WTC11 (cell line): ENCODE measurements at regions not wholly inside any gene's neighbourhood (a gene's known extent, or its start where the extent isn't known, plus 50 kb on each side); places are given as distances from the start of the nearest gene placed in this dataset.

Experiments used
- ATAC-seq: fragments of 200-7000 bp; cut with Tn5 transposase; 2 replicates; pipeline ENCODE4 v1.10.0; 2021; ENCODE audit warnings: mild to moderate bottlenecking, moderate library complexity
- CTCF ChIA-PET: fragments of 300-600 bp; sonication (Branson Sonifier 250); formaldehyde crosslinking; loops from one replicate; lab custom pipeline; 2021; ENCODE audit warnings: antibody characterized with exemption; lab: Charles Lee
- POLR2A ChIA-PET: fragments of 350-600 bp; sonication (Branson Sonifier 250); formaldehyde crosslinking; loops from one replicate; lab custom pipeline; 2021; ENCODE audit warnings: antibody characterized with exemption; lab: Charles Lee
- DNase-seq: peaks from one replicate; pipeline ENCODE4 v3.0.0; 2021; ENCODE audit warnings: low spot score
- H3K27ac Mint-ChIP-seq: 2 replicates; pipeline ENCODE4 v1.8.0; 2021; ENCODE audit warnings: mixed read lengths
- H3K27me3 Mint-ChIP-seq: 2 replicates; pipeline ENCODE4 v1.8.0; 2021; ENCODE audit warnings: low read depth, mild to moderate bottlenecking, moderate library complexity, mixed read lengths
- H3K36me3 Mint-ChIP-seq: 2 replicates; pipeline ENCODE4 v1.8.0; 2021; ENCODE audit warnings: mixed read lengths
- H3K4me1 Mint-ChIP-seq: 2 replicates; pipeline ENCODE4 v1.8.0; 2022; ENCODE audit warnings: mixed read lengths
- H3K4me3 Mint-ChIP-seq: 2 replicates; pipeline ENCODE4 v1.8.0; 2021; ENCODE audit warnings: mild to moderate bottlenecking, moderate library complexity, mixed read lengths
- H3K9me3 Mint-ChIP-seq: 2 replicates; pipeline ENCODE4 v1.8.0; 2021; ENCODE audit warnings: mixed read lengths
- CREB1 ChIP-seq: sonication (generic); formaldehyde crosslinking; IDR thresholded peaks from 2 replicates; pipeline ENCODE4 v1.8.0; 2023; ENCODE audit warnings: mild to moderate bottlenecking, missing genetic modification reagents
- ELF4 ChIP-seq: sonication (generic); formaldehyde crosslinking; IDR thresholded peaks from 2 replicates; pipeline ENCODE4 v1.8.1; 2022; ENCODE audit warnings: low read depth, mild to moderate bottlenecking, moderate library complexity, missing genetic modification reagents
- EMX1 ChIP-seq: fragments of 250-450 bp; sonication (Bioruptor Pico); IDR thresholded peaks from 2 replicates; pipeline ENCODE4 v1.8.0; 2021; ENCODE audit warnings: mild to moderate bottlenecking
- ESRRA ChIP-seq: sonication (generic); formaldehyde crosslinking; IDR thresholded peaks from 2 replicates; pipeline ENCODE4 v1.8.1; 2022; ENCODE audit warnings: mild to moderate bottlenecking, missing genetic modification reagents, borderline replicate concordance
- FOXP1 ChIP-seq: sonication (generic); formaldehyde crosslinking; IDR thresholded peaks from 2 replicates; pipeline ENCODE4 v1.8.0; 2022; ENCODE audit warnings: missing genetic modification reagents, mild to moderate bottlenecking, moderate library complexity, borderline replicate concordance
- HMGA2 ChIP-seq: fragments of 250-450 bp; sonication (Bioruptor Pico); IDR thresholded peaks from 2 replicates; pipeline ENCODE4 v1.4.0; 2021; ENCODE audit warnings: mild to moderate bottlenecking, moderate library complexity
- NR3C1 ChIP-seq: sonication (generic); formaldehyde crosslinking; conservative IDR thresholded peaks from 2 replicates; pipeline ENCODE4 v1.8.1; 2023; ENCODE audit warnings: low read depth, mild to moderate bottlenecking, missing genetic modification reagents
- SMAD4 ChIP-seq: sonication (generic); formaldehyde crosslinking; IDR thresholded peaks from 2 replicates; pipeline ENCODE4 v1.8.0; 2022; ENCODE audit warnings: mild to moderate bottlenecking, missing genetic modification reagents
- SOX15 ChIP-seq: fragments of 250-450 bp; sonication (Bioruptor Pico); IDR thresholded peaks from 2 replicates; pipeline ENCODE4 v1.9.0; 2021; ENCODE audit warnings: mild to moderate bottlenecking
- TCF7 ChIP-seq: sonication (generic); formaldehyde crosslinking; IDR thresholded peaks from 2 replicates; pipeline ENCODE4 v1.8.0; 2022; ENCODE audit warnings: mild to moderate bottlenecking, low read depth, missing genetic modification reagents, moderate library complexity
- ZNF232 ChIP-seq: sonication (generic); formaldehyde crosslinking; IDR thresholded peaks from 2 replicates; pipeline ENCODE4 v1.8.0; 2022; ENCODE audit warnings: mild to moderate bottlenecking, missing genetic modification reagents
- ZNF263 ChIP-seq: sonication (generic); formaldehyde crosslinking; IDR thresholded peaks from 2 replicates; pipeline ENCODE4 v1.8.1; 2022; ENCODE audit warnings: low read depth, mild to moderate bottlenecking, moderate library complexity, missing genetic modification reagents
- ZNF317 ChIP-seq: sonication (generic); formaldehyde crosslinking; IDR thresholded peaks from 2 replicates; pipeline ENCODE4 v1.8.1; 2023; ENCODE audit warnings: low read depth, mild to moderate bottlenecking, moderate library complexity, missing genetic modification reagents, borderline replicate concordance
- ZNF396 ChIP-seq: fragments of 250-450 bp; sonication (Bioruptor Pico); IDR thresholded peaks from 2 replicates; pipeline ENCODE4 v1.8.0; 2021; ENCODE audit warnings: mild to moderate bottlenecking, moderate library complexity, borderline replicate concordance
- ZNF423 ChIP-seq: fragments of 250-450 bp; sonication (Bioruptor Pico); IDR thresholded peaks from 2 replicates; pipeline ENCODE4 v2.1.2; 2022; ENCODE audit warnings: mild to moderate bottlenecking, moderate library complexity
- TF ChIP-seq, protein P1 (sequence below): sonication (generic); formaldehyde crosslinking; IDR thresholded peaks from 2 replicates; pipeline ENCODE4 v1.8.1; 2023; ENCODE audit warnings: mild to moderate bottlenecking, missing genetic modification reagents, borderline replicate concordance
- TF ChIP-seq, protein P2 (sequence below): fragments of 250-450 bp; sonication (Bioruptor Pico); IDR thresholded peaks from 2 replicates; pipeline ENCODE4 v1.8.0; 2021; ENCODE audit warnings: mild to moderate bottlenecking
- TF ChIP-seq, protein P3 (sequence below): fragments of 250-450 bp; sonication (Bioruptor Pico); IDR thresholded peaks from 2 replicates; pipeline ENCODE4 v2.1.2; 2022; ENCODE audit warnings: mild to moderate bottlenecking, moderate library complexity
- TF ChIP-seq, protein P4 (sequence below): fragments of 250-450 bp; sonication (Bioruptor Pico); IDR thresholded peaks from 2 replicates; pipeline ENCODE4 v1.9.0; 2021; ENCODE audit warnings: moderate library complexity, mild to moderate bottlenecking, inconsistent platforms, borderline replicate concordance
- TF ChIP-seq, protein P5 (sequence below): sonication (generic); formaldehyde crosslinking; IDR thresholded peaks from 2 replicates; pipeline ENCODE4 v1.8.0; 2022; ENCODE audit warnings: missing genetic modification reagents
- TF ChIP-seq, protein P6 (sequence below): fragments of 250-450 bp; sonication (Bioruptor Pico); IDR thresholded peaks from 2 replicates; pipeline ENCODE4 v1.9.0; 2021; ENCODE audit warnings: mild to moderate bottlenecking

DNA sequence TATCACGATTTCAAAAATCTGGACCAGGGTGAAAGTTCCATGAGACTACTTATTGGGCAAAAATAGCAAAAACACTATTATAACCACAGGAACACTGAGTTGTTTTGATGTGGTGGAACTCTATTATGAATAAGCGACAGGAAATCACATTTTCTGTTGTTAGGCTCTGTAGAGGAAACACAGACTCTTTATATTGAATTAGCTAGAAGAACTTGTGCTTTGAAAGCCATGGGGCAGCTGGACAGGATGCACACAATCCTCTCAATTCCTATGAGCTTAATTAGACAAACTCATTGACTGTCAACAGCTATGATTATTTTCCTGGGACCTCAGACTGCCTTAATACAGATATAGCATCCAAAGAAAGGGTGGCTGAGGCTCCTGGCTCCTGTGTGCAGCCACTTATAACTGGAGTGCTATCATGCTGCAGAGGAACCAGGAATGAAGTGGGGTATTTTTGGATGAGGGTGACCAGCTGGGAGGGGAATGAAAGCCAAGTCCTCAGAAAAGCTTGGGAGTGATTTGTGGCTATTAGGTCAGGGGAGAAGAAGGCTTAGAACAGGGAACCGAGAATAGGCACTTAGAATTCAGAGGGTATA lies 657.3 kb downstream of the TYW1 start (continued):
- TF ChIP-seq ZNF232 (no peak), HMGA2 (CRISPR knock-in tag) (no peak), ESRRA (CRISPR knock-in tag) (no peak), NR3C1 (CRISPR knock-in tag) (no peak), ZNF423 (CRISPR knock-in tag) (no peak), ZNF396 (CRISPR knock-in tag) (no peak), ZNF263 (CRISPR knock-in tag) (no peak), CREB1 (CRISPR knock-in tag) (no peak), TCF7 (no peak)
- TF ChIP-seq, protein P1, sequence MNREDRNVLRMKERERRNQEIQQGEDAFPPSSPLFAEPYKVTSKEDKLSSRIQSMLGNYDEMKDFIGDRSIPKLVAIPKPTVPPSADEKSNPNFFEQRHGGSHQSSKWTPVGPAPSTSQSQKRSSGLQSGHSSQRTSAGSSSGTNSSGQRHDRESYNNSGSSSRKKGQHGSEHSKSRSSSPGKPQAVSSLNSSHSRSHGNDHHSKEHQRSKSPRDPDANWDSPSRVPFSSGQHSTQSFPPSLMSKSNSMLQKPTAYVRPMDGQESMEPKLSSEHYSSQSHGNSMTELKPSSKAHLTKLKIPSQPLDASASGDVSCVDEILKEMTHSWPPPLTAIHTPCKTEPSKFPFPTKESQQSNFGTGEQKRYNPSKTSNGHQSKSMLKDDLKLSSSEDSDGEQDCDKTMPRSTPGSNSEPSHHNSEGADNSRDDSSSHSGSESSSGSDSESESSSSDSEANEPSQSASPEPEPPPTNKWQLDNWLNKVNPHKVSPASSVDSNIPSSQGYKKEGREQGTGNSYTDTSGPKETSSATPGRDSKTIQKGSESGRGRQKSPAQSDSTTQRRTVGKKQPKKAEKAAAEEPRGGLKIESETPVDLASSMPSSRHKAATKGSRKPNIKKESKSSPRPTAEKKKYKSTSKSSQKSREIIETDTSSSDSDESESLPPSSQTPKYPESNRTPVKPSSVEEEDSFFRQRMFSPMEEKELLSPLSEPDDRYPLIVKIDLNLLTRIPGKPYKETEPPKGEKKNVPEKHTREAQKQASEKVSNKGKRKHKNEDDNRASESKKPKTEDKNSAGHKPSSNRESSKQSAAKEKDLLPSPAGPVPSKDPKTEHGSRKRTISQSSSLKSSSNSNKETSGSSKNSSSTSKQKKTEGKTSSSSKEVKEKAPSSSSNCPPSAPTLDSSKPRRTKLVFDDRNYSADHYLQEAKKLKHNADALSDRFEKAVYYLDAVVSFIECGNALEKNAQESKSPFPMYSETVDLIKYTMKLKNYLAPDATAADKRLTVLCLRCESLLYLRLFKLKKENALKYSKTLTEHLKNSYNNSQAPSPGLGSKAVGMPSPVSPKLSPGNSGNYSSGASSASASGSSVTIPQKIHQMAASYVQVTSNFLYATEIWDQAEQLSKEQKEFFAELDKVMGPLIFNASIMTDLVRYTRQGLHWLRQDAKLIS (CRISPR knock-in tag), result no peak
- TF ChIP-seq, protein P2, sequence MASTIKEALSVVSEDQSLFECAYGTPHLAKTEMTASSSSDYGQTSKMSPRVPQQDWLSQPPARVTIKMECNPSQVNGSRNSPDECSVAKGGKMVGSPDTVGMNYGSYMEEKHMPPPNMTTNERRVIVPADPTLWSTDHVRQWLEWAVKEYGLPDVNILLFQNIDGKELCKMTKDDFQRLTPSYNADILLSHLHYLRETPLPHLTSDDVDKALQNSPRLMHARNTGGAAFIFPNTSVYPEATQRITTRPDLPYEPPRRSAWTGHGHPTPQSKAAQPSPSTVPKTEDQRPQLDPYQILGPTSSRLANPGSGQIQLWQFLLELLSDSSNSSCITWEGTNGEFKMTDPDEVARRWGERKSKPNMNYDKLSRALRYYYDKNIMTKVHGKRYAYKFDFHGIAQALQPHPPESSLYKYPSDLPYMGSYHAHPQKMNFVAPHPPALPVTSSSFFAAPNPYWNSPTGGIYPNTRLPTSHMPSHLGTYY (CRISPR knock-in tag), result no peak
- TF ChIP-seq, protein P3, sequence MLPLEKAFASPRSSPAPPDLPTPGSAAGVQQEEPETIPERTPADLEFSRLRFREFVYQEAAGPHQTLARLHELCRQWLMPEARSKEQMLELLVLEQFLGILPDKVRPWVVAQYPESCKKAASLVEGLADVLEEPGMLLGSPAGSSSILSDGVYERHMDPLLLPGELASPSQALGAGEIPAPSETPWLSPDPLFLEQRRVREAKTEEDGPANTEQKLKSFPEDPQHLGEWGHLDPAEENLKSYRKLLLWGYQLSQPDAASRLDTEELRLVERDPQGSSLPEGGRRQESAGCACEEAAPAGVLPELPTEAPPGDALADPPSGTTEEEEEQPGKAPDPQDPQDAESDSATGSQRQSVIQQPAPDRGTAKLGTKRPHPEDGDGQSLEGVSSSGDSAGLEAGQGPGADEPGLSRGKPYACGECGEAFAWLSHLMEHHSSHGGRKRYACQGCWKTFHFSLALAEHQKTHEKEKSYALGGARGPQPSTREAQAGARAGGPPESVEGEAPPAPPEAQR (CRISPR knock-in tag), result no peak

DNA sequence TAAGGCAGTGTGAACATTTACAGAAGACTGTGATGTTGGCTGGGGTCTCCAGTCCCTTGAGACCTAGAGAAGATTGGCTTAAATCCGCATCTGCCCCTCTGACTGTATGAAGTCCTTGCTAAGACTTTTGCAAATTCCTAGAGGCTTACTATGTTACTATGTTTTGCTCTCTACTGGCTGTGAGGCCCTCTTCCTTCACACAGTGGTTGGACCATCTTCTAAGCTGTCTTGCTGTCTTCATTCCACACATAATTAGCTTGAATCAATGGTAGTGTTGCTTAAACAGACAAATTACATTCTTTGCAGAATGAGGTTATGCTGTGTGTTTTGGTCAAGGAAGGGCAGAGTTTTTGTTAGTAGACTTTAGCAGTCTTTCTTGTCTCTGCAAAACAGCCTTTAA lies 658.0 kb downstream of the TYW1 start:
- Mint-ChIP-seq H3K27me3 (no peaks in the 10 kb centered on the region), H3K36me3 (no peaks in the 10 kb centered on the region), H3K27ac (no peak overlapping the region), H3K4me3 (no peak overlapping the region), H3K9me3 (peaks cover 15% of the 10 kb centered on the region), H3K4me1 (no peaks in the 10 kb centered on the region)
- CTCF ChIA-PET, result interaction anchor here (1.1 kb wide), 1 partner anchor 276 kb away, joined by 3 read pairs; no protein-coding TSS in a partner anchor
- POLR2A ChIA-PET, result interaction anchor here (1.1 kb wide), 1 partner anchor 73 kb away, joined by 3 read pairs; no protein-coding TSS in a partner anchor
- ATAC-seq (no peak), DNase-seq (no peak)
- TF ChIP-seq ELF4 (CRISPR knock-in tag), result no peak
- no peak for TF ChIP-seq EMX1 (CRISPR knock-in tag)
- TF ChIP-seq ZNF232, result no peak
- TF ChIP-seq SMAD4 (CRISPR knock-in tag), result no peak
- TF ChIP-seq SOX15, result no peak
- TF ChIP-seq, protein P3 (CRISPR knock-in tag), result no peak
- no peak for TF ChIP-seq FOXP1 (CRISPR knock-in tag)
- TF ChIP-seq, protein P4, sequence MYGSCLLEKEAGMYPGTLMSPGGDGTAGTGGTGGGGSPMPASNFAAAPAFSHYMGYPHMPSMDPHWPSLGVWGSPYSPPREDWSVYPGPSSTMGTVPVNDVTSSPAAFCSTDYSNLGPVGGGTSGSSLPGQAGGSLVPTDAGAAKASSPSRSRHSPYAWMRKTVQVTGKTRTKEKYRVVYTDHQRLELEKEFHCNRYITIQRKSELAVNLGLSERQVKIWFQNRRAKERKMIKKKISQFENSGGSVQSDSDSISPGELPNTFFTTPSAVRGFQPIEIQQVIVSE, result no peak
- no peak for TF ChIP-seq ZNF317 (CRISPR knock-in tag)
- TF ChIP-seq, protein P5, sequence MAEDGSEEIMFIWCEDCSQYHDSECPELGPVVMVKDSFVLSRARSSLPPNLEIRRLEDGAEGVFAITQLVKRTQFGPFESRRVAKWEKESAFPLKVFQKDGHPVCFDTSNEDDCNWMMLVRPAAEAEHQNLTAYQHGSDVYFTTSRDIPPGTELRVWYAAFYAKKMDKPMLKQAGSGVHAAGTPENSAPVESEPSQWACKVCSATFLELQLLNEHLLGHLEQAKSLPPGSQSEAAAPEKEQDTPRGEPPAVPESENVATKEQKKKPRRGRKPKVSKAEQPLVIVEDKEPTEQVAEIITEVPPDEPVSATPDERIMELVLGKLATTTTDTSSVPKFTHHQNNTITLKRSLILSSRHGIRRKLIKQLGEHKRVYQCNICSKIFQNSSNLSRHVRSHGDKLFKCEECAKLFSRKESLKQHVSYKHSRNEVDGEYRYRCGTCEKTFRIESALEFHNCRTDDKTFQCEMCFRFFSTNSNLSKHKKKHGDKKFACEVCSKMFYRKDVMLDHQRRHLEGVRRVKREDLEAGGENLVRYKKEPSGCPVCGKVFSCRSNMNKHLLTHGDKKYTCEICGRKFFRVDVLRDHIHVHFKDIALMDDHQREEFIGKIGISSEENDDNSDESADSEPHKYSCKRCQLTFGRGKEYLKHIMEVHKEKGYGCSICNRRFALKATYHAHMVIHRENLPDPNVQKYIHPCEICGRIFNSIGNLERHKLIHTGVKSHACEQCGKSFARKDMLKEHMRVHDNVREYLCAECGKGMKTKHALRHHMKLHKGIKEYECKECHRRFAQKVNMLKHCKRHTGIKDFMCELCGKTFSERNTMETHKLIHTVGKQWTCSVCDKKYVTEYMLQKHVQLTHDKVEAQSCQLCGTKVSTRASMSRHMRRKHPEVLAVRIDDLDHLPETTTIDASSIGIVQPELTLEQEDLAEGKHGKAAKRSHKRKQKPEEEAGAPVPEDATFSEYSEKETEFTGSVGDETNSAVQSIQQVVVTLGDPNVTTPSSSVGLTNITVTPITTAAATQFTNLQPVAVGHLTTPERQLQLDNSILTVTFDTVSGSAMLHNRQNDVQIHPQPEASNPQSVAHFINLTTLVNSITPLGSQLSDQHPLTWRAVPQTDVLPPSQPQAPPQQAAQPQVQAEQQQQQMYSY (CRISPR knock-in tag), result no peak
- TF ChIP-seq, protein P6, sequence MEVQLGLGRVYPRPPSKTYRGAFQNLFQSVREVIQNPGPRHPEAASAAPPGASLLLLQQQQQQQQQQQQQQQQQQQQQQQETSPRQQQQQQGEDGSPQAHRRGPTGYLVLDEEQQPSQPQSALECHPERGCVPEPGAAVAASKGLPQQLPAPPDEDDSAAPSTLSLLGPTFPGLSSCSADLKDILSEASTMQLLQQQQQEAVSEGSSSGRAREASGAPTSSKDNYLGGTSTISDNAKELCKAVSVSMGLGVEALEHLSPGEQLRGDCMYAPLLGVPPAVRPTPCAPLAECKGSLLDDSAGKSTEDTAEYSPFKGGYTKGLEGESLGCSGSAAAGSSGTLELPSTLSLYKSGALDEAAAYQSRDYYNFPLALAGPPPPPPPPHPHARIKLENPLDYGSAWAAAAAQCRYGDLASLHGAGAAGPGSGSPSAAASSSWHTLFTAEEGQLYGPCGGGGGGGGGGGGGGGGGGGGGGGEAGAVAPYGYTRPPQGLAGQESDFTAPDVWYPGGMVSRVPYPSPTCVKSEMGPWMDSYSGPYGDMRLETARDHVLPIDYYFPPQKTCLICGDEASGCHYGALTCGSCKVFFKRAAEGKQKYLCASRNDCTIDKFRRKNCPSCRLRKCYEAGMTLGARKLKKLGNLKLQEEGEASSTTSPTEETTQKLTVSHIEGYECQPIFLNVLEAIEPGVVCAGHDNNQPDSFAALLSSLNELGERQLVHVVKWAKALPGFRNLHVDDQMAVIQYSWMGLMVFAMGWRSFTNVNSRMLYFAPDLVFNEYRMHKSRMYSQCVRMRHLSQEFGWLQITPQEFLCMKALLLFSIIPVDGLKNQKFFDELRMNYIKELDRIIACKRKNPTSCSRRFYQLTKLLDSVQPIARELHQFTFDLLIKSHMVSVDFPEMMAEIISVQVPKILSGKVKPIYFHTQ, result no peak
